ENCODE measurements at regions not wholly inside any gene's neighbourhood (a gene's known extent, or its start where the extent isn't known, plus 50 kb on each side); places are given as distances from the start of the nearest gene placed in this dataset.

- intact Hi-C loops (cut with DNase I; ENCODE audit: low total_unique reads) (no loop called here), in situ Hi-C loops (cut with MboI; ENCODE audit: low sequenced_read_pairs in 4 of 4) (no loop called here)
- Histone ChIP-seq H3K9me3 (no peaks in the 10 kb centered on the region), H3K27ac (no peak overlapping the region), H3K36me3 (no peaks in the 10 kb centered on the region), H3K4me3 (no peak overlapping the region), H3K27me3 (no peaks in the 10 kb centered on the region), H3K4me1 (no peaks in the 10 kb centered on the region)
- no peak for DNase-seq
- ATAC-seq = no peak
- TF ChIP-seq POLR2A (IDR thresholded peaks at IDR 0.05) = no peak
- TF ChIP-seq CTCF (IDR thresholded peaks at IDR 0.05 in 4 of 5, conservative IDR thresholded peaks at IDR 0.05 in 1 of 5) = no peak
These were observed 825.5 kb upstream of the MANEA start for GRCh38 chr6:94751641-94752329.

- Histone ChIP-seq H3K27ac (no peak overlapping the region), H3K36me3 (no peaks in the 10 kb centered on the region), H3K27me3 (no peaks in the 10 kb centered on the region), H3K9me3 (no peaks in the 10 kb centered on the region), H3K4me3 (no peak overlapping the region), H3K4me1 (no peaks in the 10 kb centered on the region)
- ATAC-seq (no peak), DNase-seq (no peak)
- in situ Hi-C loops (cut with MboI; ENCODE audit: low sequenced_read_pairs in 4 of 4) (no loop called here), intact Hi-C loops (cut with DNase I; ENCODE audit: low total_unique reads) (no loop called here)
- TF ChIP-seq CTCF (IDR thresholded peaks at IDR 0.05 in 4 of 5, conservative IDR thresholded peaks at IDR 0.05 in 1 of 5) (no peak), POLR2A (IDR thresholded peaks at IDR 0.05) (no peak)
These were observed 841.1 kb upstream of the MANEA start for GRCh38 chr6:94736236-94736635.

- no peak for ATAC-seq
- intact Hi-C loops (cut with DNase I; ENCODE audit: low total_unique reads) = no loop called here
These were observed 842.1 kb upstream of the MANEA start for GRCh38 chr6:94735270-94735669.

GRCh38 chr6:94734751-94735150, 842.6 kb upstream of the MANEA start:
- no peak for TF ChIP-seq POLR2A (IDR thresholded peaks at IDR 0.05)
- TF ChIP-seq CTCF (IDR thresholded peaks at IDR 0.05 in 4 of 5, conservative IDR thresholded peaks at IDR 0.05 in 1 of 5) = no peak
- Histone ChIP-seq H3K27me3 (no peaks in the 10 kb centered on the region), H3K4me1 (no peaks in the 10 kb centered on the region), H3K27ac (no peak overlapping the region), H3K4me3 (no peak overlapping the region), H3K36me3 (no peaks in the 10 kb centered on the region), H3K9me3 (no peaks in the 10 kb centered on the region)
- DNase-seq (no peak), ATAC-seq (no peak)
- intact Hi-C loops (cut with DNase I; ENCODE audit: low total_unique reads) = no loop called here
- in situ Hi-C loops (cut with MboI; ENCODE audit: low sequenced_read_pairs in 4 of 4) = no loop called here

More at GRCh38 chr6:94735270-94735669, 842.1 kb upstream of the MANEA start:
- Histone ChIP-seq H3K9me3 (no peaks in the 10 kb centered on the region), H3K4me3 (no peak overlapping the region), H3K27me3 (no peaks in the 10 kb centered on the region), H3K4me1 (no peaks in the 10 kb centered on the region), H3K27ac (no peak overlapping the region), H3K36me3 (no peaks in the 10 kb centered on the region)
- DNase-seq = no peak
- TF ChIP-seq CTCF (IDR thresholded peaks at IDR 0.05 in 4 of 5, conservative IDR thresholded peaks at IDR 0.05 in 1 of 5) (no peak), POLR2A (IDR thresholded peaks at IDR 0.05) (no peak)
- in situ Hi-C loops (cut with MboI; ENCODE audit: low sequenced_read_pairs in 4 of 4) = no loop called here

- in situ Hi-C loops (cut with MboI; ENCODE audit: low sequenced_read_pairs in 4 of 4) = no loop called here
- no peak overlapping the region for H3K4me3 ChIP-seq
- H3K27me3 ChIP-seq = no peaks in the 10 kb centered on the region
- TF ChIP-seq CTCF (IDR thresholded peaks at IDR 0.05 in 4 of 5, conservative IDR thresholded peaks at IDR 0.05 in 1 of 5) (no peak), POLR2A (IDR thresholded peaks at IDR 0.05) (no peak)
- H3K9me3 ChIP-seq = no peaks in the 10 kb centered on the region
- intact Hi-C loops (cut with DNase I; ENCODE audit: low total_unique reads) = no loop called here
- H3K4me1 ChIP-seq = no peaks in the 10 kb centered on the region
- DNase-seq (no peak), ATAC-seq (no peak)
- no peak overlapping the region for H3K27ac ChIP-seq
- H3K36me3 ChIP-seq = no peaks in the 10 kb centered on the region
These were observed 844.3 kb upstream of the MANEA start for GRCh38 chr6:94733066-94733465.

All from gastrocnemius medialis (tissue), 4 donors.